ENCODE measurements at regions not wholly inside any gene's neighbourhood (a gene's known extent, or its start where the extent isn't known, plus 50 kb on each side); places are given as distances from the start of the nearest gene placed in this dataset.

DNA sequence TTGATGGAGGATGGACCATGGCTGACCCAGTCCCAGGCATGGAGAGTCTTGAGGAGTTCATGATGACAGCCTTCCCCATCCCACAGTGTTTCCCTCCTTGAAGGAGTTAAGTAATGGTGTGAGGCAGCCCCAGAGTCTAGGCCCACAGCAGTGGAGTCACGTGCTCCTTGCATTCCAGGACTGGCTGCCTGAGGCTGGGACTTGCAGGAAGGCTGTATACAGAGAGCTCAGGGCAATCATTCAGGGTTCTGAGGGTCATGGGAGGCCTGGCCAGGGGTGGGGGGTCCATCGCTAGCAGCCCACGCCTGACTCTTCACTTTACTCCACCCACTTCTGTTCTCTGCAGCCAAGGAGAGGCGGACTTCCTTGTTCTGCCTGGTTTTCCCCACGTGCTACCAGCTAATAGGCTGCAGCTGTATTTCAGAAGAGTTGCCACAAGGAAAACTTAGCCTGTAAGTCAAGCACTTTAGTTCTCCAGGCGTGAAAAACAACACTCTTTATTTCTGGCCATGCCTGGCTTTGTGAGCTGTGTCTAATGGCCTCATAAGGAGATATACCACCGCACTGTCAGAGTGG, 272.5 kb downstream of the DHX35 start:
- BruUV-seq (replicated peaks), result no TSS peak
- no peaks in the 10 kb centered on the region for H3K36me3 ChIP-seq (ENCODE audit: low read depth, low read length)
- H3K4me2 ChIP-seq (ENCODE audit: low read length), result no peak overlapping the region
- H2AFZ ChIP-seq (ENCODE audit: low read length), result no peak overlapping the region
- ATAC-seq (no peak), DNase-seq (no peak)
- no peaks in the 10 kb centered on the region for H3F3A ChIP-seq (ENCODE audit: low read length, unreplicated experiment)
- H3K9me2 ChIP-seq (replicated peaks; ENCODE audit: low read length), result no peaks in the 10 kb centered on the region
- H3K27me3 ChIP-seq (ENCODE audit: low read length), result peaks cover 21% of the 10 kb centered on the region
- H3K27ac ChIP-seq (ENCODE audit: low read length), result no peak overlapping the region
- no peaks in the 10 kb centered on the region for H4K20me1 ChIP-seq (ENCODE audit: low read length)
- H3K4me3 ChIP-seq (ENCODE audit: low read length), result no peak overlapping the region
- intact Hi-C loops (cut with micrococcal nuclease), result no loop called here
- ChIA-PET POLR2A (ENCODE audit: unreplicated experiment) (no interaction called here), CTCF (no interaction called here)
- H3K79me2 ChIP-seq (ENCODE audit: low read length), result no peaks in the 10 kb centered on the region
- H3K9me3 ChIP-seq (ENCODE audit: low read length), result no peaks in the 10 kb centered on the region
- no peak overlapping the region for H3K9ac ChIP-seq (ENCODE audit: low read length)
- TF ChIP-seq EZH2 (IDR thresholded peaks at IDR 0.05; ENCODE audit: low read length, unreplicated experiment), result no peak
- no peak for TF ChIP-seq EZH2phosphoT487 (IDR thresholded peaks at IDR 0.05; ENCODE audit: borderline replicate concordance, low read length)
- TF ChIP-seq, protein P1, sequence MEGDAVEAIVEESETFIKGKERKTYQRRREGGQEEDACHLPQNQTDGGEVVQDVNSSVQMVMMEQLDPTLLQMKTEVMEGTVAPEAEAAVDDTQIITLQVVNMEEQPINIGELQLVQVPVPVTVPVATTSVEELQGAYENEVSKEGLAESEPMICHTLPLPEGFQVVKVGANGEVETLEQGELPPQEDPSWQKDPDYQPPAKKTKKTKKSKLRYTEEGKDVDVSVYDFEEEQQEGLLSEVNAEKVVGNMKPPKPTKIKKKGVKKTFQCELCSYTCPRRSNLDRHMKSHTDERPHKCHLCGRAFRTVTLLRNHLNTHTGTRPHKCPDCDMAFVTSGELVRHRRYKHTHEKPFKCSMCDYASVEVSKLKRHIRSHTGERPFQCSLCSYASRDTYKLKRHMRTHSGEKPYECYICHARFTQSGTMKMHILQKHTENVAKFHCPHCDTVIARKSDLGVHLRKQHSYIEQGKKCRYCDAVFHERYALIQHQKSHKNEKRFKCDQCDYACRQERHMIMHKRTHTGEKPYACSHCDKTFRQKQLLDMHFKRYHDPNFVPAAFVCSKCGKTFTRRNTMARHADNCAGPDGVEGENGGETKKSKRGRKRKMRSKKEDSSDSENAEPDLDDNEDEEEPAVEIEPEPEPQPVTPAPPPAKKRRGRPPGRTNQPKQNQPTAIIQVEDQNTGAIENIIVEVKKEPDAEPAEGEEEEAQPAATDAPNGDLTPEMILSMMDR (conservative IDR thresholded peaks at IDR 0.05; ENCODE audit: low read depth, low read length), result no peak
- no peaks in the 10 kb centered on the region for H3K4me1 ChIP-seq (ENCODE audit: insufficient read depth, low read length)

DNA sequence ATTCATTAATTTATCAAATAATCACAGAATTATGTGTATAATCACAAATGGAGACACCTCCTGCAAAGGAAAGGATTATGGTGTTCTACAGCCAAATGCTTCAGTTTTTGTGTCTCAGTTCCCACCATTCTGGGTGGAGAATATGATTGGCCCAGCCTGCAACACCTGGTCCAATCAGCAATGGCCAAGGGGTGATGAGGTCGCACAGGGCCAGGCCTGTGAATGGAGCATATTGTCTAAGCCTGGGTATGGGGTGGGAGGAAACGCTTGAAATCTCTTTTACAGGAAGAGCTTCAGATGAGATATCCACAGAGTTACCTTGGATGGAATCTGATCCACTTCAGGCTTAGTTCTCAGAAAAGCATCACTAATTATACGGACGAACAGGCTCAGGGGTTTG, 271.6 kb downstream of the DHX35 start:
- no peak for TF ChIP-seq EZH2 (IDR thresholded peaks at IDR 0.05; ENCODE audit: low read length, unreplicated experiment)
- TF ChIP-seq, protein P1 (conservative IDR thresholded peaks at IDR 0.05; ENCODE audit: low read depth, low read length), result no peak
- TF ChIP-seq EZH2phosphoT487 (IDR thresholded peaks at IDR 0.05; ENCODE audit: borderline replicate concordance, low read length), result no peak
- Histone ChIP-seq H3K4me1 (ENCODE audit: insufficient read depth, low read length) (no peaks in the 10 kb centered on the region), H3K27ac (ENCODE audit: low read length) (no peak overlapping the region), H3K4me3 (ENCODE audit: low read length) (no peak overlapping the region), H2AFZ (ENCODE audit: low read length) (no peak overlapping the region), H3K36me3 (ENCODE audit: low read depth, low read length) (no peaks in the 10 kb centered on the region), H3K9me2 (replicated peaks; ENCODE audit: low read length) (no peaks in the 10 kb centered on the region), H3K4me2 (ENCODE audit: low read length) (no peak overlapping the region), H3K27me3 (ENCODE audit: low read length) (peaks cover 29% of the 10 kb centered on the region), H3F3A (ENCODE audit: low read length, unreplicated experiment) (no peaks in the 10 kb centered on the region), H4K20me1 (ENCODE audit: low read length) (no peaks in the 10 kb centered on the region), H3K9me3 (ENCODE audit: low read length) (no peaks in the 10 kb centered on the region), H3K79me2 (ENCODE audit: low read length) (no peaks in the 10 kb centered on the region), H3K9ac (ENCODE audit: low read length) (no peak overlapping the region)
- no peak for DNase-seq
- no peak for ATAC-seq
- BruUV-seq (replicated peaks), result no TSS peak
- ChIA-PET POLR2A (ENCODE audit: unreplicated experiment) (no interaction called here), CTCF (no interaction called here)
- intact Hi-C loops (cut with micrococcal nuclease), result no loop called here

DNA sequence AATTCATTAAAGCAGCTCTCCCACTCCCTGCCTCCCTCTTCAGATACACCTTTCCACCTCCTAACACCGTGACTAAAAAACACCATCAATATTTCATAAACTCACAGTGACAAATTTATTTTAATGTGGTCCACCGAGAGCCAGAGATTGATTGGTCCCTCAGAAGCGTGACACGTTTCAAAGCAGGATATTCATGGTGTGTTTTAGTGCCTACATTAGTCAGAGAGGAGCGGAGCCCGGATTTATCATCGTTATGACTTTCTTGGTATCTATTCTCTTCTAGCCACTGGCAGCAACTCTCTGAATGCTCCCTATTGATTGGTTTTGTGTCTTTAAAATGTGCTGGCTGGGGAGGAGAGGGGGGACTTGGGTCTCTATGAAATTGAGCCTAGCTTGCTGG, 265.3 kb downstream of the DHX35 start:
- no peak for DNase-seq
- H3K4me3 ChIP-seq (ENCODE audit: low read length), result no peak overlapping the region
- H4K20me1 ChIP-seq (ENCODE audit: low read length), result no peaks in the 10 kb centered on the region
- no peak overlapping the region for H3K27ac ChIP-seq (ENCODE audit: low read length)
- ChIA-PET POLR2A (ENCODE audit: unreplicated experiment) (no interaction called here), CTCF (no interaction called here)
- intact Hi-C loops (cut with micrococcal nuclease), result no loop called here
- no peak overlapping the region for H2AFZ ChIP-seq (ENCODE audit: low read length)
- H3K36me3 ChIP-seq (ENCODE audit: low read depth, low read length), result no peaks in the 10 kb centered on the region
- no peaks in the 10 kb centered on the region for H3F3A ChIP-seq (ENCODE audit: low read length, unreplicated experiment)
- no peaks in the 10 kb centered on the region for H3K9me2 ChIP-seq (replicated peaks; ENCODE audit: low read length)
- H3K9ac ChIP-seq (ENCODE audit: low read length), result no peak overlapping the region
- no peak overlapping the region for H3K4me2 ChIP-seq (ENCODE audit: low read length)
- no peaks in the 10 kb centered on the region for H3K4me1 ChIP-seq (ENCODE audit: insufficient read depth, low read length)
- ATAC-seq, result no peak
- H3K27me3 ChIP-seq (ENCODE audit: low read length), result peaks cover 16% of the 10 kb centered on the region
- no TSS peak for BruUV-seq (replicated peaks)
- H3K9me3 ChIP-seq (ENCODE audit: low read length), result no peaks in the 10 kb centered on the region
- no peak for TF ChIP-seq EZH2 (IDR thresholded peaks at IDR 0.05; ENCODE audit: low read length, unreplicated experiment)
- TF ChIP-seq, protein P1 (conservative IDR thresholded peaks at IDR 0.05; ENCODE audit: low read depth, low read length), result no peak
- no peak for TF ChIP-seq EZH2phosphoT487 (IDR thresholded peaks at IDR 0.05; ENCODE audit: borderline replicate concordance, low read length)
- no peaks in the 10 kb centered on the region for H3K79me2 ChIP-seq (ENCODE audit: low read length)
